WTC11 (cell line): ENCODE measurements at regions not wholly inside any gene's neighbourhood (a gene's known extent, or its start where the extent isn't known, plus 50 kb on each side); places are given as distances from the start of the nearest gene placed in this dataset.

Experiments used
- ATAC-seq: fragments of 200-7000 bp; cut with Tn5 transposase; 2 replicates; pipeline ENCODE4 v1.10.0; 2021; ENCODE audit warnings: mild to moderate bottlenecking, moderate library complexity
- CTCF ChIA-PET: fragments of 300-600 bp; sonication (Branson Sonifier 250); formaldehyde crosslinking; loops from one replicate; lab custom pipeline; 2021; ENCODE audit warnings: antibody characterized with exemption; lab: Charles Lee
- POLR2A ChIA-PET: fragments of 350-600 bp; sonication (Branson Sonifier 250); formaldehyde crosslinking; loops from one replicate; lab custom pipeline; 2021; ENCODE audit warnings: antibody characterized with exemption; lab: Charles Lee
- DNase-seq: peaks from one replicate; pipeline ENCODE4 v3.0.0; 2021; ENCODE audit warnings: low spot score
- H3K27ac Mint-ChIP-seq: 2 replicates; pipeline ENCODE4 v1.8.0; 2021; ENCODE audit warnings: mixed read lengths
- H3K27me3 Mint-ChIP-seq: 2 replicates; pipeline ENCODE4 v1.8.0; 2021; ENCODE audit warnings: low read depth, mild to moderate bottlenecking, moderate library complexity, mixed read lengths
- H3K36me3 Mint-ChIP-seq: 2 replicates; pipeline ENCODE4 v1.8.0; 2021; ENCODE audit warnings: mixed read lengths
- H3K4me1 Mint-ChIP-seq: 2 replicates; pipeline ENCODE4 v1.8.0; 2022; ENCODE audit warnings: mixed read lengths
- H3K4me3 Mint-ChIP-seq: 2 replicates; pipeline ENCODE4 v1.8.0; 2021; ENCODE audit warnings: mild to moderate bottlenecking, moderate library complexity, mixed read lengths
- H3K9me3 Mint-ChIP-seq: 2 replicates; pipeline ENCODE4 v1.8.0; 2021; ENCODE audit warnings: mixed read lengths
- CREM ChIP-seq: sonication (generic); formaldehyde crosslinking; IDR thresholded peaks from 2 replicates; pipeline ENCODE4 v1.8.1; 2022; ENCODE audit warnings: mild to moderate bottlenecking, missing genetic modification reagents, moderate library complexity
- EMX1 ChIP-seq: fragments of 250-450 bp; sonication (Bioruptor Pico); IDR thresholded peaks from 2 replicates; pipeline ENCODE4 v1.8.0; 2021; ENCODE audit warnings: mild to moderate bottlenecking
- FOXJ3 ChIP-seq: sonication (generic); formaldehyde crosslinking; IDR thresholded peaks from 2 replicates; pipeline ENCODE4 v1.9.0; 2021; ENCODE audit warnings: missing genetic modification reagents, mild to moderate bottlenecking, borderline replicate concordance
- JAZF1 ChIP-seq: fragments of 250-450 bp; sonication (Bioruptor Pico); IDR thresholded peaks from 2 replicates; pipeline ENCODE4 v1.9.0; 2021; ENCODE audit warnings: moderate library complexity, mild to moderate bottlenecking, inconsistent platforms
- JUN ChIP-seq: sonication (generic); formaldehyde crosslinking; IDR thresholded peaks from 2 replicates; pipeline ENCODE4 v1.8.0; 2023; ENCODE audit warnings: mild to moderate bottlenecking, missing genetic modification reagents
- MXD4 ChIP-seq: fragments of 250-450 bp; sonication (Bioruptor Pico); IDR thresholded peaks from 2 replicates; pipeline ENCODE4 v1.8.0; 2021; ENCODE audit warnings: mild to moderate bottlenecking, moderate library complexity, borderline replicate concordance
- NR2C2 ChIP-seq: sonication (generic); formaldehyde crosslinking; IDR thresholded peaks from 2 replicates; pipeline ENCODE4 v1.8.0; 2022; ENCODE audit warnings: mild to moderate bottlenecking, missing genetic modification reagents
- PRRX2 ChIP-seq: fragments of 250-450 bp; sonication (Bioruptor Pico); IDR thresholded peaks from 2 replicates; pipeline ENCODE4 v1.8.0; 2021; ENCODE audit warnings: mild to moderate bottlenecking
- SMAD3 ChIP-seq: sonication (generic); formaldehyde crosslinking; IDR thresholded peaks from 2 replicates; pipeline ENCODE4 v1.8.0; 2022; ENCODE audit warnings: missing genetic modification reagents, mild to moderate bottlenecking, borderline replicate concordance
- SP1 ChIP-seq: sonication (generic); formaldehyde crosslinking; conservative IDR thresholded peaks from 2 replicates; pipeline ENCODE4 v1.8.1; 2022; ENCODE audit warnings: missing genetic modification reagents
- TEAD1 ChIP-seq: sonication (generic); formaldehyde crosslinking; IDR thresholded peaks from 2 replicates; pipeline ENCODE4 v1.8.0; 2022; ENCODE audit warnings: mild to moderate bottlenecking, missing genetic modification reagents
- TEAD4 ChIP-seq: sonication (generic); formaldehyde crosslinking; IDR thresholded peaks from 2 replicates; pipeline ENCODE4 v1.8.0; 2022; ENCODE audit warnings: mild to moderate bottlenecking, missing genetic modification reagents
- ZBTB21 ChIP-seq: sonication (generic); formaldehyde crosslinking; IDR thresholded peaks from 2 replicates; pipeline ENCODE4 v1.8.1; 2023; ENCODE audit warnings: mild to moderate bottlenecking, missing genetic modification reagents, borderline replicate concordance
- ZNF219 ChIP-seq: sonication (generic); formaldehyde crosslinking; IDR thresholded peaks from 2 replicates; pipeline ENCODE4 v1.8.0; 2023; ENCODE audit warnings: missing genetic modification reagents, mild to moderate bottlenecking, borderline replicate concordance
- ZNF423 ChIP-seq: fragments of 250-450 bp; sonication (Bioruptor Pico); IDR thresholded peaks from 2 replicates; pipeline ENCODE4 v2.1.2; 2022; ENCODE audit warnings: mild to moderate bottlenecking, moderate library complexity
- TF ChIP-seq, protein P1 (sequence below): sonication (generic); formaldehyde crosslinking; IDR thresholded peaks from 2 replicates; pipeline ENCODE4 v1.8.0; 2023; ENCODE audit warnings: missing genetic modification reagents
- TF ChIP-seq, protein P2 (sequence below): sonication (generic); formaldehyde crosslinking; IDR thresholded peaks from 2 replicates; pipeline ENCODE4 v1.8.1; 2022; ENCODE audit warnings: low read depth, mild to moderate bottlenecking, moderate library complexity, missing genetic modification reagents, borderline replicate concordance
- TF ChIP-seq, protein P3 (sequence below): sonication (generic); formaldehyde crosslinking; IDR thresholded peaks from 2 replicates; pipeline ENCODE4 v1.8.0; 2023; ENCODE audit warnings: mild to moderate bottlenecking, missing genetic modification reagents
- TF ChIP-seq, protein P4 (sequence below): sonication (generic); formaldehyde crosslinking; IDR thresholded peaks from 2 replicates; pipeline ENCODE4 v1.8.1; 2022; ENCODE audit warnings: mild to moderate bottlenecking, moderate library complexity, missing genetic modification reagents
- TF ChIP-seq, protein P5 (sequence below): sonication (generic); formaldehyde crosslinking; IDR thresholded peaks from 2 replicates; pipeline ENCODE4 v1.8.1; 2023; ENCODE audit warnings: mild to moderate bottlenecking, missing genetic modification reagents
- TF ChIP-seq, protein P6 (sequence below): fragments of 250-450 bp; sonication (Bioruptor Pico); IDR thresholded peaks from 2 replicates; pipeline ENCODE4 v1.9.0; 2021; ENCODE audit warnings: moderate library complexity, mild to moderate bottlenecking, inconsistent platforms, borderline replicate concordance
- TF ChIP-seq, protein P7 (sequence below): sonication (generic); formaldehyde crosslinking; IDR thresholded peaks from 2 replicates; pipeline ENCODE4 v1.8.1; 2022; ENCODE audit warnings: mild to moderate bottlenecking, missing genetic modification reagents, moderate library complexity, borderline replicate concordance
- TF ChIP-seq, protein P8 (sequence below): sonication (generic); formaldehyde crosslinking; conservative IDR thresholded peaks from 2 replicates; pipeline ENCODE4 v1.8.1; 2022; ENCODE audit warnings: mild to moderate bottlenecking, missing genetic modification reagents

DNA sequence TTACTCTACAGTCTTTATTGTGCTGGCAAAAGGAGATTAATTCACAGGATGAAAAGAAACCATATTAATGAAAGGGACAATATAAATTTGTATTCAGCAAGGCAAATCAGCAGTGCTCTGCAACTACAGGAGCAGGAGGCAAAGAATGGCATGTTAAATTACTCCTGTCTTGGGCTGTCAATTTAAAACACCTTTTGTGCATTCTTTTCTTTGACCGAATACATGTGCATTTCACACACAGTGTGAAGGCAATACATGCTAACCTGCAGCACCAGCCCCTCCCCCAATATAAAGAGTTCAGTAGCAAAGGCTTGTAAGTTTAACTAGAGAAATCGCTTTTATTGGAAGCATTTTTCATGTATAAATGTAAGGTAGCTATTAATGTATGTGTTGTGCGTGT is 275.2 kb upstream of the TOPAZ1 start:
- ChIA-PET CTCF (no interaction called here), POLR2A (no interaction called here)
- no peaks in the 10 kb centered on the region; the same call in 1 of the 2 replicates for H3K27me3 Mint-ChIP-seq
- peaks cover 58% of the 10 kb centered on the region for H3K4me1 Mint-ChIP-seq
- ATAC-seq = no peak
- TF ChIP-seq MXD4 (CRISPR knock-in tag) = no peak
- no peak for TF ChIP-seq EMX1
- no peak for TF ChIP-seq TEAD4 (CRISPR knock-in tag)
- no peak for TF ChIP-seq CREM (CRISPR knock-in tag)
- TF ChIP-seq ZNF219 = no peak
- TF ChIP-seq ZBTB21 (CRISPR knock-in tag) = no peak
- TF ChIP-seq, protein P1, sequence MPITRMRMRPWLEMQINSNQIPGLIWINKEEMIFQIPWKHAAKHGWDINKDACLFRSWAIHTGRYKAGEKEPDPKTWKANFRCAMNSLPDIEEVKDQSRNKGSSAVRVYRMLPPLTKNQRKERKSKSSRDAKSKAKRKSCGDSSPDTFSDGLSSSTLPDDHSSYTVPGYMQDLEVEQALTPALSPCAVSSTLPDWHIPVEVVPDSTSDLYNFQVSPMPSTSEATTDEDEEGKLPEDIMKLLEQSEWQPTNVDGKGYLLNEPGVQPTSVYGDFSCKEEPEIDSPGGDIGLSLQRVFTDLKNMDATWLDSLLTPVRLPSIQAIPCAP = no peak
- TF ChIP-seq, protein P2, sequence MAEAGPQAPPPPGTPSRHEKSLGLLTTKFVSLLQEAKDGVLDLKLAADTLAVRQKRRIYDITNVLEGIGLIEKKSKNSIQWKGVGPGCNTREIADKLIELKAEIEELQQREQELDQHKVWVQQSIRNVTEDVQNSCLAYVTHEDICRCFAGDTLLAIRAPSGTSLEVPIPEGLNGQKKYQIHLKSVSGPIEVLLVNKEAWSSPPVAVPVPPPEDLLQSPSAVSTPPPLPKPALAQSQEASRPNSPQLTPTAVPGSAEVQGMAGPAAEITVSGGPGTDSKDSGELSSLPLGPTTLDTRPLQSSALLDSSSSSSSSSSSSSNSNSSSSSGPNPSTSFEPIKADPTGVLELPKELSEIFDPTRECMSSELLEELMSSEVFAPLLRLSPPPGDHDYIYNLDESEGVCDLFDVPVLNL (CRISPR knock-in tag) = no peak
- TF ChIP-seq FOXJ3 = no peak
- H3K4me3 Mint-ChIP-seq = no peak overlapping the region
- H3K27ac Mint-ChIP-seq = no peak overlapping the region
- no peaks in the 10 kb centered on the region for H3K9me3 Mint-ChIP-seq
- no peaks in the 10 kb centered on the region for H3K36me3 Mint-ChIP-seq
- no peak for DNase-seq

DNA sequence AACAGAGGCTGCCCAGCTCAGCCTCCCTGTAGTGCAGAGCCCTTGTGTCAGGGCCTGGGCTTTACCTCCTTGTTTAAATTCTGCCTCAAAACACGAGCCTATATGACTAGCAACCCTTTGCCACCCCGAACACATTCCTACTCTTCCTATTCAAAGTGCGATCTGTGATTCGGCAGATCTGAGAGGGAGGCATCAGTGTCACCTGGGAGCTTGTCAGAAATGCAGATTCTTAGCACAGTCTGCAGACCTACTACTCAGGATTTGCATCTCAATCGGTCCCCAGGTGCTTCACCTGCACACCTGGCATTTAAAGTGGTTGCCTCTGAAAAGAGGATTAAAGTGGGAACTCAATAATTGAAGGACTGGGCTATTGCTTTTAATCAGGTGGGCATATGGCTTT is 273.2 kb upstream of the TOPAZ1 start:
- no peak for TF ChIP-seq SMAD3
- TF ChIP-seq TEAD1 (CRISPR knock-in tag) = peak; percentile 16; the same call in 1 of the 2 replicates
- TF ChIP-seq JAZF1 (CRISPR knock-in tag) = no peak
- no peak for TF ChIP-seq ZNF219
- TF ChIP-seq, all 79 proteins: peak for 1
- Mint-ChIP-seq H3K4me1 (peaks cover 58% of the 10 kb centered on the region), H3K27ac (peak overlapping the region; percentile 76), H3K36me3 (no peaks in the 10 kb centered on the region), H3K9me3 (no peaks in the 10 kb centered on the region), H3K27me3 (no peaks in the 10 kb centered on the region; the same call in 1 of the 2 replicates), H3K4me3 (peak overlapping the region; percentile 35)
- DNase-seq (peak; percentile 23), ATAC-seq (peak; percentile 89)
- ChIA-PET POLR2A (interaction anchor here (1.3 kb wide), 1 partner anchor 12 kb away, joined by 3 read pairs; no protein-coding TSS in a partner anchor), CTCF (interaction anchor here (1.4 to 1.6 kb wide), 3 partner anchors 11 to 113 kb away, joined by 3 to 6 read pairs (median 3); no protein-coding TSS in a partner anchor)

DNA sequence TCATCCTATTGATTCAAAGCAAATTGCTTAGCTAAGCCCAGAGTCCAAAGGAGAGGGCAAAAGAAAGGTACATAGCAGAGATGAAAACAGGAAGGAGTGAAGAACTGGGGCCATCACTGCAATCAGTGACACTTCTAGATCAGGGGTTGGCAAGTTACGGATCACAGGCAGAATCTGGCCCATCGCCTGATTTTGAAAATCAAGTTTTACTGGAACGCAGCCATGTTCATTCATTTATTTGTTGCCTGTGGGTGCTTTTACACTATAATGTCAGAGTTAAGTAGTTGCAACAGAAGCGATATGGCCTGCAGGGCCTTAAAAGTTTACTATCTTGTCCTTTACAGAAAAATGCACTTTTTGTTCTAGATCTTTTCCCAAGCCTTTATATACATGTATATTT is 271.7 kb upstream of the TOPAZ1 start:
- ChIA-PET POLR2A (no interaction called here), CTCF (interaction anchor here (1.4 kb wide), 1 partner anchor 114 kb away, joined by 6 read pairs; no protein-coding TSS in a partner anchor)
- Mint-ChIP-seq H3K27me3 (no peaks in the 10 kb centered on the region; the same call in 1 of the 2 replicates), H3K4me3 (no peak overlapping the region), H3K36me3 (no peaks in the 10 kb centered on the region), H3K9me3 (no peaks in the 10 kb centered on the region), H3K4me1 (peaks cover 66% of the 10 kb centered on the region), H3K27ac (peak overlapping the region; percentile 84)
- no peak for DNase-seq
- TF ChIP-seq, protein P3, sequence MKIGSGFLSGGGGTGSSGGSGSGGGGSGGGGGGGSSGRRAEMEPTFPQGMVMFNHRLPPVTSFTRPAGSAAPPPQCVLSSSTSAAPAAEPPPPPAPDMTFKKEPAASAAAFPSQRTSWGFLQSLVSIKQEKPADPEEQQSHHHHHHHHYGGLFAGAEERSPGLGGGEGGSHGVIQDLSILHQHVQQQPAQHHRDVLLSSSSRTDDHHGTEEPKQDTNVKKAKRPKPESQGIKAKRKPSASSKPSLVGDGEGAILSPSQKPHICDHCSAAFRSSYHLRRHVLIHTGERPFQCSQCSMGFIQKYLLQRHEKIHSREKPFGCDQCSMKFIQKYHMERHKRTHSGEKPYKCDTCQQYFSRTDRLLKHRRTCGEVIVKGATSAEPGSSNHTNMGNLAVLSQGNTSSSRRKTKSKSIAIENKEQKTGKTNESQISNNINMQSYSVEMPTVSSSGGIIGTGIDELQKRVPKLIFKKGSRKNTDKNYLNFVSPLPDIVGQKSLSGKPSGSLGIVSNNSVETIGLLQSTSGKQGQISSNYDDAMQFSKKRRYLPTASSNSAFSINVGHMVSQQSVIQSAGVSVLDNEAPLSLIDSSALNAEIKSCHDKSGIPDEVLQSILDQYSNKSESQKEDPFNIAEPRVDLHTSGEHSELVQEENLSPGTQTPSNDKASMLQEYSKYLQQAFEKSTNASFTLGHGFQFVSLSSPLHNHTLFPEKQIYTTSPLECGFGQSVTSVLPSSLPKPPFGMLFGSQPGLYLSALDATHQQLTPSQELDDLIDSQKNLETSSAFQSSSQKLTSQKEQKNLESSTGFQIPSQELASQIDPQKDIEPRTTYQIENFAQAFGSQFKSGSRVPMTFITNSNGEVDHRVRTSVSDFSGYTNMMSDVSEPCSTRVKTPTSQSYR (CRISPR knock-in tag) = no peak
- TF ChIP-seq JUN = no peak
- no peak for TF ChIP-seq ZNF423 (CRISPR knock-in tag)
- TF ChIP-seq, protein P4, sequence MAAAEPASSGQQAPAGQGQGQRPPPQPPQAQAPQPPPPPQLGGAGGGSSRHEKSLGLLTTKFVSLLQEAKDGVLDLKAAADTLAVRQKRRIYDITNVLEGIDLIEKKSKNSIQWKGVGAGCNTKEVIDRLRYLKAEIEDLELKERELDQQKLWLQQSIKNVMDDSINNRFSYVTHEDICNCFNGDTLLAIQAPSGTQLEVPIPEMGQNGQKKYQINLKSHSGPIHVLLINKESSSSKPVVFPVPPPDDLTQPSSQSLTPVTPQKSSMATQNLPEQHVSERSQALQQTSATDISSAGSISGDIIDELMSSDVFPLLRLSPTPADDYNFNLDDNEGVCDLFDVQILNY (CRISPR knock-in tag) = no peak
- TF ChIP-seq, protein P5, sequence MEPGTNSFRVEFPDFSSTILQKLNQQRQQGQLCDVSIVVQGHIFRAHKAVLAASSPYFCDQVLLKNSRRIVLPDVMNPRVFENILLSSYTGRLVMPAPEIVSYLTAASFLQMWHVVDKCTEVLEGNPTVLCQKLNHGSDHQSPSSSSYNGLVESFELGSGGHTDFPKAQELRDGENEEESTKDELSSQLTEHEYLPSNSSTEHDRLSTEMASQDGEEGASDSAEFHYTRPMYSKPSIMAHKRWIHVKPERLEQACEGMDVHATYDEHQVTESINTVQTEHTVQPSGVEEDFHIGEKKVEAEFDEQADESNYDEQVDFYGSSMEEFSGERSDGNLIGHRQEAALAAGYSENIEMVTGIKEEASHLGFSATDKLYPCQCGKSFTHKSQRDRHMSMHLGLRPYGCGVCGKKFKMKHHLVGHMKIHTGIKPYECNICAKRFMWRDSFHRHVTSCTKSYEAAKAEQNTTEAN (CRISPR knock-in tag) = no peak
- TF ChIP-seq NR2C2 = no peak
- TF ChIP-seq, protein P6, sequence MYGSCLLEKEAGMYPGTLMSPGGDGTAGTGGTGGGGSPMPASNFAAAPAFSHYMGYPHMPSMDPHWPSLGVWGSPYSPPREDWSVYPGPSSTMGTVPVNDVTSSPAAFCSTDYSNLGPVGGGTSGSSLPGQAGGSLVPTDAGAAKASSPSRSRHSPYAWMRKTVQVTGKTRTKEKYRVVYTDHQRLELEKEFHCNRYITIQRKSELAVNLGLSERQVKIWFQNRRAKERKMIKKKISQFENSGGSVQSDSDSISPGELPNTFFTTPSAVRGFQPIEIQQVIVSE (CRISPR knock-in tag) = no peak
- TF ChIP-seq, protein P7, sequence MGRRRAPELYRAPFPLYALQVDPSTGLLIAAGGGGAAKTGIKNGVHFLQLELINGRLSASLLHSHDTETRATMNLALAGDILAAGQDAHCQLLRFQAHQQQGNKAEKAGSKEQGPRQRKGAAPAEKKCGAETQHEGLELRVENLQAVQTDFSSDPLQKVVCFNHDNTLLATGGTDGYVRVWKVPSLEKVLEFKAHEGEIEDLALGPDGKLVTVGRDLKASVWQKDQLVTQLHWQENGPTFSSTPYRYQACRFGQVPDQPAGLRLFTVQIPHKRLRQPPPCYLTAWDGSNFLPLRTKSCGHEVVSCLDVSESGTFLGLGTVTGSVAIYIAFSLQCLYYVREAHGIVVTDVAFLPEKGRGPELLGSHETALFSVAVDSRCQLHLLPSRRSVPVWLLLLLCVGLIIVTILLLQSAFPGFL (CRISPR knock-in tag) = no peak
- TF ChIP-seq, protein P8, sequence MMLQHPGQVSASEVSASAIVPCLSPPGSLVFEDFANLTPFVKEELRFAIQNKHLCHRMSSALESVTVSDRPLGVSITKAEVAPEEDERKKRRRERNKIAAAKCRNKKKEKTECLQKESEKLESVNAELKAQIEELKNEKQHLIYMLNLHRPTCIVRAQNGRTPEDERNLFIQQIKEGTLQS = no peak
- TF ChIP-seq SP1 (CRISPR knock-in tag) = no peak
- TF ChIP-seq, protein P2 (CRISPR knock-in tag) = no peak
- no peak for TF ChIP-seq PRRX2 (CRISPR knock-in tag)
- ATAC-seq = no peak
